ENCODE measurements at regions not wholly inside any gene's neighbourhood (a gene's known extent, or its start where the extent isn't known, plus 50 kb on each side); places are given as distances from the start of the nearest gene placed in this dataset.

DNA sequence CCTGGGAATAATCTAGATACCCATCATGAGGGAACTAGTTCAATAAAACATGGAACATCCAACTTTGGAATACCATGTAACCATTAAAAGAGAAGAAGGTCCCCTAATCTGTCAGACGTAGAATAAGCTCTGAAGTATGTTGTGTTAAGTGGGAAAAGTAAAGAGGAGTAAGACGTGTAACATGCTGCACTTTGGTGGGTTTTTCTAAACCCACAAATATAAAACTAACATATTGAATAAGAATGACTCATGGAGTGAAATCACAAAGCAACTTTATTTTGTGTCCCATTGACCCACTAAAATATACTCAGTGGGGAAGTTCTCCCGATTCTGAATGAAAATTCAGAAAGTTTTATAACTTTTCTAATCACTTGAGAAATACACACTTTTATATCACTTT is 67.9 kb upstream of the PIK3R1 start:
- H3K4me3 ChIP-seq (ENCODE audit: low read depth in 1 of 3, low read length in 3 of 3), result no peak overlapping the region
- WGBS, result 77% methylated on average over 3 of the region's 3 CpGs
- peaks cover 0 to 2% (median 0%) of the 10 kb centered on the region in 4 donors for H3K9me3 ChIP-seq (ENCODE audit: control insufficient read depth in 4 of 4, low read length in 3 of 4)
- H3K27ac ChIP-seq (ENCODE audit: low read depth in 1 of 2, low read length in 2 of 2), result no peak overlapping the region
- no peaks in the 10 kb centered on the region for H3K36me3 ChIP-seq (ENCODE audit: control insufficient read depth in 4 of 4, insufficient read depth in 3 of 4, low read depth in 1 of 4, low read length in 3 of 4)
- DNase-seq (ENCODE audit: low spot score), result no peak
- peaks cover 0 to 7% (median 2%) of the 10 kb centered on the region in 4 donors for H3K4me1 ChIP-seq (ENCODE audit: control insufficient read depth in 4 of 4, insufficient read depth in 4 of 4, low read length in 3 of 4)
- H3K9ac ChIP-seq (ENCODE audit: low read depth in 1 of 2, low read length in 2 of 2), result no peak overlapping the region
- TF ChIP-seq EGR1 (IDR thresholded peaks at IDR 0.05; ENCODE audit: low read depth in 2 of 2) (no peak), RAD21 (IDR thresholded peaks at IDR 0.05) (no peak), FOXA2 (IDR thresholded peaks at IDR 0.05) (no peak), SP1 (IDR thresholded peaks at IDR 0.05) (no peak), RXRA (IDR thresholded peaks at IDR 0.05) (no peak), FOXA1 (IDR thresholded peaks at IDR 0.05) (no peak), YY1 (IDR thresholded peaks at IDR 0.05) (no peak), HNF4G (IDR thresholded peaks at IDR 0.05) (no peak), JUND (IDR thresholded peaks at IDR 0.05) (no peak), GABPA (IDR thresholded peaks at IDR 0.05 in 1 of 2, conservative IDR thresholded peaks at IDR 0.05 in 1 of 2) (no peak), TAF1 (conservative IDR thresholded peaks at IDR 0.05) (no peak), NR2F2 (IDR thresholded peaks at IDR 0.05) (no peak), HNF4A (conservative IDR thresholded peaks at IDR 0.05) (no peak)
- TF ChIP-seq, protein P1, sequence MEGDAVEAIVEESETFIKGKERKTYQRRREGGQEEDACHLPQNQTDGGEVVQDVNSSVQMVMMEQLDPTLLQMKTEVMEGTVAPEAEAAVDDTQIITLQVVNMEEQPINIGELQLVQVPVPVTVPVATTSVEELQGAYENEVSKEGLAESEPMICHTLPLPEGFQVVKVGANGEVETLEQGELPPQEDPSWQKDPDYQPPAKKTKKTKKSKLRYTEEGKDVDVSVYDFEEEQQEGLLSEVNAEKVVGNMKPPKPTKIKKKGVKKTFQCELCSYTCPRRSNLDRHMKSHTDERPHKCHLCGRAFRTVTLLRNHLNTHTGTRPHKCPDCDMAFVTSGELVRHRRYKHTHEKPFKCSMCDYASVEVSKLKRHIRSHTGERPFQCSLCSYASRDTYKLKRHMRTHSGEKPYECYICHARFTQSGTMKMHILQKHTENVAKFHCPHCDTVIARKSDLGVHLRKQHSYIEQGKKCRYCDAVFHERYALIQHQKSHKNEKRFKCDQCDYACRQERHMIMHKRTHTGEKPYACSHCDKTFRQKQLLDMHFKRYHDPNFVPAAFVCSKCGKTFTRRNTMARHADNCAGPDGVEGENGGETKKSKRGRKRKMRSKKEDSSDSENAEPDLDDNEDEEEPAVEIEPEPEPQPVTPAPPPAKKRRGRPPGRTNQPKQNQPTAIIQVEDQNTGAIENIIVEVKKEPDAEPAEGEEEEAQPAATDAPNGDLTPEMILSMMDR (IDR thresholded peaks at IDR 0.05; ENCODE audit: low read depth, low read length, missing input control), result no peak
- TF ChIP-seq, protein P2, sequence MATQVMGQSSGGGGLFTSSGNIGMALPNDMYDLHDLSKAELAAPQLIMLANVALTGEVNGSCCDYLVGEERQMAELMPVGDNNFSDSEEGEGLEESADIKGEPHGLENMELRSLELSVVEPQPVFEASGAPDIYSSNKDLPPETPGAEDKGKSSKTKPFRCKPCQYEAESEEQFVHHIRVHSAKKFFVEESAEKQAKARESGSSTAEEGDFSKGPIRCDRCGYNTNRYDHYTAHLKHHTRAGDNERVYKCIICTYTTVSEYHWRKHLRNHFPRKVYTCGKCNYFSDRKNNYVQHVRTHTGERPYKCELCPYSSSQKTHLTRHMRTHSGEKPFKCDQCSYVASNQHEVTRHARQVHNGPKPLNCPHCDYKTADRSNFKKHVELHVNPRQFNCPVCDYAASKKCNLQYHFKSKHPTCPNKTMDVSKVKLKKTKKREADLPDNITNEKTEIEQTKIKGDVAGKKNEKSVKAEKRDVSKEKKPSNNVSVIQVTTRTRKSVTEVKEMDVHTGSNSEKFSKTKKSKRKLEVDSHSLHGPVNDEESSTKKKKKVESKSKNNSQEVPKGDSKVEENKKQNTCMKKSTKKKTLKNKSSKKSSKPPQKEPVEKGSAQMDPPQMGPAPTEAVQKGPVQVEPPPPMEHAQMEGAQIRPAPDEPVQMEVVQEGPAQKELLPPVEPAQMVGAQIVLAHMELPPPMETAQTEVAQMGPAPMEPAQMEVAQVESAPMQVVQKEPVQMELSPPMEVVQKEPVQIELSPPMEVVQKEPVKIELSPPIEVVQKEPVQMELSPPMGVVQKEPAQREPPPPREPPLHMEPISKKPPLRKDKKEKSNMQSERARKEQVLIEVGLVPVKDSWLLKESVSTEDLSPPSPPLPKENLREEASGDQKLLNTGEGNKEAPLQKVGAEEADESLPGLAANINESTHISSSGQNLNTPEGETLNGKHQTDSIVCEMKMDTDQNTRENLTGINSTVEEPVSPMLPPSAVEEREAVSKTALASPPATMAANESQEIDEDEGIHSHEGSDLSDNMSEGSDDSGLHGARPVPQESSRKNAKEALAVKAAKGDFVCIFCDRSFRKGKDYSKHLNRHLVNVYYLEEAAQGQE (IDR thresholded peaks at IDR 0.05), result no peak
- TF ChIP-seq, protein P3, sequence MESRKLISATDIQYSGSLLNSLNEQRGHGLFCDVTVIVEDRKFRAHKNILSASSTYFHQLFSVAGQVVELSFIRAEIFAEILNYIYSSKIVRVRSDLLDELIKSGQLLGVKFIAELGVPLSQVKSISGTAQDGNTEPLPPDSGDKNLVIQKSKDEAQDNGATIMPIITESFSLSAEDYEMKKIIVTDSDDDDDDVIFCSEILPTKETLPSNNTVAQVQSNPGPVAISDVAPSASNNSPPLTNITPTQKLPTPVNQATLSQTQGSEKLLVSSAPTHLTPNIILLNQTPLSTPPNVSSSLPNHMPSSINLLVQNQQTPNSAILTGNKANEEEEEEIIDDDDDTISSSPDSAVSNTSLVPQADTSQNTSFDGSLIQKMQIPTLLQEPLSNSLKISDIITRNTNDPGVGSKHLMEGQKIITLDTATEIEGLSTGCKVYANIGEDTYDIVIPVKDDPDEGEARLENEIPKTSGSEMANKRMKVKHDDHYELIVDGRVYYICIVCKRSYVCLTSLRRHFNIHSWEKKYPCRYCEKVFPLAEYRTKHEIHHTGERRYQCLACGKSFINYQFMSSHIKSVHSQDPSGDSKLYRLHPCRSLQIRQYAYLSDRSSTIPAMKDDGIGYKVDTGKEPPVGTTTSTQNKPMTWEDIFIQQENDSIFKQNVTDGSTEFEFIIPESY (IDR thresholded peaks at IDR 0.05), result no peak
- TF ChIP-seq, protein P4, sequence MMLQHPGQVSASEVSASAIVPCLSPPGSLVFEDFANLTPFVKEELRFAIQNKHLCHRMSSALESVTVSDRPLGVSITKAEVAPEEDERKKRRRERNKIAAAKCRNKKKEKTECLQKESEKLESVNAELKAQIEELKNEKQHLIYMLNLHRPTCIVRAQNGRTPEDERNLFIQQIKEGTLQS (IDR thresholded peaks at IDR 0.05), result no peak
- TF ChIP-seq, protein P5, sequence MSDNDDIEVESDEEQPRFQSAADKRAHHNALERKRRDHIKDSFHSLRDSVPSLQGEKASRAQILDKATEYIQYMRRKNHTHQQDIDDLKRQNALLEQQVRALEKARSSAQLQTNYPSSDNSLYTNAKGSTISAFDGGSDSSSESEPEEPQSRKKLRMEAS (IDR thresholded peaks at IDR 0.05), result no peak
- H3K27me3 ChIP-seq (ENCODE audit: control insufficient read depth in 4 of 4, insufficient read depth in 4 of 4, low read length in 3 of 4), result no peaks in the 10 kb centered on the region

Measured in liver (tissue), 8 donors.